GM18519 (cell line): ENCODE measurements at regions not wholly inside any gene's neighbourhood (a gene's known extent, or its start where the extent isn't known, plus 50 kb on each side); places are given as distances from the start of the nearest gene placed in this dataset.
"Not testable (repeated sequence)": the region's sequence is repeated elsewhere in the genome, so short reads cannot be mapped to it uniquely, and the experiment has no call there.

ENCODE experiments used
- ATAC-seq: cut with Tn5 transposase; IDR thresholded peaks from one replicate; pipeline ENCODE4 v1.9.1; 2021; ENCODE audit warnings: mild to moderate bottlenecking, moderate library complexity; ENCODE audit not compliant: unreplicated experiment, low FRiP score

- ATAC-seq: not testable (repeated sequence)
Observed at GRCh38 chr7:149930374-149931068, 56.8 kb downstream of the ATP6V0E2 start.

GRCh38 chr7:149933776-149934175, 60.0 kb downstream of the ATP6V0E2 start:
- not testable (repeated sequence) for ATAC-seq

- ATAC-seq: not testable (repeated sequence)
Observed at GRCh38 chr7:149947346-149947745, 73.6 kb downstream of the ATP6V0E2 start.

GRCh38 chr7:149948444-149948843, 74.7 kb downstream of the ATP6V0E2 start:
- not testable (repeated sequence) for ATAC-seq

- not testable (repeated sequence) for ATAC-seq
Observed at GRCh38 chr7:149949863-149950577, 76.3 kb downstream of the ATP6V0E2 start.

- not testable (repeated sequence) for ATAC-seq
Observed at GRCh38 chr7:149950578-149950924, 76.8 kb downstream of the ATP6V0E2 start.

GRCh38 chr7:149951579-149951978, 77.8 kb downstream of the ATP6V0E2 start:
- not testable (repeated sequence) for ATAC-seq

- ATAC-seq: not testable (repeated sequence)
Observed at GRCh38 chr7:149958880-149959279, 85.1 kb downstream of the ATP6V0E2 start.

- not testable (repeated sequence) for ATAC-seq
Observed at GRCh38 chr7:149960863-149961262, 87.1 kb downstream of the ATP6V0E2 start.

- ATAC-seq: not testable (repeated sequence)
Observed at GRCh38 chr7:149961878-149962277, 88.1 kb downstream of the ATP6V0E2 start.

- ATAC-seq: not testable (repeated sequence)
Observed at GRCh38 chr7:149962685-149963319, 89.0 kb downstream of the ATP6V0E2 start.

GRCh38 chr7:149963985-149964384, 90.2 kb downstream of the ATP6V0E2 start:
- ATAC-seq: not testable (repeated sequence)

- not testable (repeated sequence) for ATAC-seq
Observed at GRCh38 chr7:149966444-149966843, 92.7 kb downstream of the ATP6V0E2 start.

- ATAC-seq: not testable (repeated sequence)
Observed at GRCh38 chr7:149972977-149973376, 99.2 kb downstream of the ATP6V0E2 start.

- not testable (repeated sequence) for ATAC-seq
Observed at GRCh38 chr7:149973681-149974080, 99.9 kb downstream of the ATP6V0E2 start.

- ATAC-seq: not testable (repeated sequence)
Observed at GRCh38 chr7:149975608-149976007, 101.8 kb downstream of the ATP6V0E2 start.

- ATAC-seq: not testable (repeated sequence)
Observed at GRCh38 chr7:149978537-149978936, 104.8 kb downstream of the ATP6V0E2 start.

GRCh38 chr7:149978944-149979343, 105.2 kb downstream of the ATP6V0E2 start:
- not testable (repeated sequence) for ATAC-seq

- ATAC-seq: not testable (repeated sequence)
Observed at GRCh38 chr7:149982537-149983112, 108.9 kb downstream of the ATP6V0E2 start.

GRCh38 chr7:149986866-149987265, 113.1 kb downstream of the ATP6V0E2 start:
- not testable (repeated sequence) for ATAC-seq
